ENCODE measurements at regions not wholly inside any gene's neighbourhood (a gene's known extent, or its start where the extent isn't known, plus 50 kb on each side); places are given as distances from the start of the nearest gene placed in this dataset.

DNA sequence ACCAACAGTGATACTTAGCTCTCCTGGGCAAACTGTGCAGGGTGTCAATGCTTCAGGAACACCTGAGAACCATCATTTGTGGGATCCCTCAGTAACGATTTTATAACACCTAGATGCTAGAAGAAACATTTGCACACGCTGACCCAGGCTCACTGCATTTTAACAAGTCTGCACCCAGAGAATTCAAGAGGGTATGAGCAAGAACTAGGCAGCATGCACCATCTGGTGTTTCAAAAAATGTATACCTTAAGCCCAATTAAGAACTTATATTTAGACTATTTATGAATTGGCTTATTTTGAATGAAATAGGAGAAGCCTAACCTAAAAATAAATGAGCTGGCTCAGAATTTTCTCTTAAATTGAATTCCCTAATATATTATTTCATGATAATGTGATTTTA, 400.5 kb downstream of the GPATCH2 start:
- H3K4me1 ChIP-seq = no peaks in the 10 kb centered on the region
- H3K4me3 ChIP-seq = no peak overlapping the region
- H3K27ac ChIP-seq = no peak overlapping the region
- DNase-seq (ENCODE audit: low read depth in 1 of 2, low spot score in 1 of 2) (no peak), FAIRE-seq (no peak), ATAC-seq (no peak)
- no peak overlapping the region for H3K4me2 ChIP-seq
- ChIA-PET POLR2A (no interaction called here), CTCF (no interaction called here)
- no peak for TF ChIP-seq RFX5 (IDR thresholded peaks at IDR 0.05)
- 2% methylated on average over 2 of the region's 2 CpGs for WGBS (ENCODE audit: missing lambda C conversion rate)
- no peaks in the 10 kb centered on the region for H3K9me3 ChIP-seq

DNA sequence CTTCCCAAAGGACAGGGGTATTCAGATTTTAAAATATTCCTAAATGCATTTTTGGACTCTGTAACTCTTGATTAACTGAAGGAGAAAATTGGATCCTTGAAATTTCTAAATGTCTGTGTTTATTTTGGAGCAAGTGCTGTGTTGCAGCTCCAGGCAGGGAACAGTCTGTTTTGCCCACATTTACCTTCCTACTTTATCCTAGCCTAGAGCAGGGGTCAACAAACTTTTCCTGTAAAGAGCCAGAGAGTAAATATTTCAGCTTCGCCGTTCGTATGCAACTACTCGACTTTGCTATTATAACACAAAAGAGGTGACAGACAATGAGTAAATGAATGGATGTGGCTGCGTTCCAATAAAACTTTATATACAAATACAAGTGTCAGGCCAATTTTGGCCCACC, 402.2 kb downstream of the GPATCH2 start:
- no peak overlapping the region for H3K4me2 ChIP-seq
- FAIRE-seq (no peak), DNase-seq (ENCODE audit: low read depth in 1 of 2, low spot score in 1 of 2) (no peak), ATAC-seq (no peak)
- H3K9me3 ChIP-seq = no peaks in the 10 kb centered on the region
- ChIA-PET CTCF (no interaction called here), POLR2A (no interaction called here)
- 49% methylated on average over 5 of the region's 5 CpGs for WGBS (ENCODE audit: missing lambda C conversion rate)
- no peaks in the 10 kb centered on the region for H3K4me1 ChIP-seq
- no peak overlapping the region for H3K4me3 ChIP-seq
- TF ChIP-seq RARB (CRISPR knock-in tag; IDR thresholded peaks at IDR 0.05) = no peak
- H3K27ac ChIP-seq = no peak overlapping the region

DNA sequence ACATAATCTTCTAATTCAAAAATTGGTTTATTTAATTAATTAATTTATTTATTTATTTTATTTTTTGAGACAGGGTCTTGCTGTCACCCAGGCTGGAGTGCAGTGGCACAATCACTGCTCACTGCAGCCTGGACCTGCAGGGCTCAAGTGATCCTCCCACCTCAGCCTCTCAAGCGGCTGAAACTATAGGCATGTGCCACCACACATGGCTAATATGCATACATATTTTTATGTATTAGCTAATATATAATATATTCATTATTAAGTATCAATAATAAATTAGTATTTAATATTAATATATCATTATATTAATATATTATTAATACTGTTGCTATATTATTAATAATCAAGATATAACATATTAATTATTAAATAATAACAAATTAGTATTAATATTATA, 406.7 kb downstream of the GPATCH2 start:
- H3K9me3 ChIP-seq = no peaks in the 10 kb centered on the region
- no peaks in the 10 kb centered on the region for H3K4me1 ChIP-seq
- POLR2A ChIA-PET = no interaction called here
- FAIRE-seq = no peak
- no peak overlapping the region for H3K4me2 ChIP-seq
- TF ChIP-seq RCOR1 (IDR thresholded peaks at IDR 0.05; ENCODE audit: low read depth, low read length) = no peak
- TF ChIP-seq, protein P1, sequence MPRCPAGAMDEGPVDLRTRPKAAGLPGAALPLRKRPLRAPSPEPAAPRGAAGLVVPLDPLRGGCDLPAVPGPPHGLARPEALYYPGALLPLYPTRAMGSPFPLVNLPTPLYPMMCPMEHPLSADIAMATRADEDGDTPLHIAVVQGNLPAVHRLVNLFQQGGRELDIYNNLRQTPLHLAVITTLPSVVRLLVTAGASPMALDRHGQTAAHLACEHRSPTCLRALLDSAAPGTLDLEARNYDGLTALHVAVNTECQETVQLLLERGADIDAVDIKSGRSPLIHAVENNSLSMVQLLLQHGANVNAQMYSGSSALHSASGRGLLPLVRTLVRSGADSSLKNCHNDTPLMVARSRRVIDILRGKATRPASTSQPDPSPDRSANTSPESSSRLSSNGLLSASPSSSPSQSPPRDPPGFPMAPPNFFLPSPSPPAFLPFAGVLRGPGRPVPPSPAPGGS (IDR thresholded peaks at IDR 0.05) = no peak
- H3K27ac ChIP-seq = no peak overlapping the region
- ATAC-seq = no peak
- 82% methylated on average over 1 of the region's 1 CpG for WGBS (ENCODE audit: missing lambda C conversion rate)
- CTCF ChIA-PET = no interaction called here
- H3K4me3 ChIP-seq = no peak overlapping the region
- no peak for DNase-seq (ENCODE audit: low read depth in 1 of 2, low spot score in 1 of 2)

DNA sequence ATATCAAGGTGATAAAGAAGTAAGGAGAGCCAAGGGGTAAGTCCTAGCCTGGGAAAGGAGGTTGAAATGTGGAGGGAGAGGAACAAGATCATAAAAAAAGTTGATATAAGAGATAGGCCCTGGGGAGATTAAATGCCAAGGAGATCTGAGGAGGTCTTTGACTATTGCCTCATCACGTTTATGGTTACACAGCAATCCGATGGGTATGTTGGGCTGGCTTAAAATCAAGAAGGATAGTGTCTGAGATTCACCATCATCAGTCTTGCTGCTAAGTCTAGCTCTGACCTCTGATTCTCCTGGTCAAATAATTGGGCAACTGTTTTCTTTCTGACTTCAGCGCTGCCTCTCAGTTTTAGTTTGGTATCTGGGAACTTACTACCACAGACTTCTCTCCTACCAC, 416.3 kb downstream of the GPATCH2 start:
- Histone ChIP-seq H3K4me3 (no peak overlapping the region), H3K4me2 (no peak overlapping the region), H3K27ac (no peak overlapping the region), H3K4me1 (no peaks in the 10 kb centered on the region), H3K9me3 (no peaks in the 10 kb centered on the region)
- WGBS (ENCODE audit: missing lambda C conversion rate) = 0% methylated on average over 3 of the region's 3 CpGs
- DNase-seq (ENCODE audit: low read depth in 1 of 2, low spot score in 1 of 2) = no peak
- POLR2A ChIA-PET = interaction anchor here (0.5 kb wide), 1 partner anchor 79 kb away, joined by 6 read pairs; no protein-coding TSS in a partner anchor
- TF ChIP-seq CHD4 (IDR thresholded peaks at IDR 0.05; ENCODE audit: borderline replicate concordance) = no peak
- no peak for TF ChIP-seq CEBPB (IDR thresholded peaks at IDR 0.05)
- TF ChIP-seq FOXS1 (CRISPR knock-in tag; IDR thresholded peaks at IDR 0.05) = no peak
- TF ChIP-seq MAZ (IDR thresholded peaks at IDR 0.05; ENCODE audit: borderline replicate concordance, low read depth, low read length) = no peak
- TF ChIP-seq KDM5A (IDR thresholded peaks at IDR 0.05) = no peak
- no peak for TF ChIP-seq ZSCAN20 (CRISPR knock-in tag; IDR thresholded peaks at IDR 0.05)
- no peak for TF ChIP-seq SREBF2 (IDR thresholded peaks at IDR 0.05)
- TF ChIP-seq RARB (CRISPR knock-in tag; IDR thresholded peaks at IDR 0.05) = no peak
- TF ChIP-seq NFE2L2 (conservative IDR thresholded peaks at IDR 0.05; ENCODE audit: low read length) = no peak
- no peak for TF ChIP-seq PHF8 (IDR thresholded peaks at IDR 0.05; ENCODE audit: borderline replicate concordance, low read depth)
- no peak for TF ChIP-seq POLR2A (IDR thresholded peaks at IDR 0.05; ENCODE audit: low read length)
- TF ChIP-seq, protein P2, sequence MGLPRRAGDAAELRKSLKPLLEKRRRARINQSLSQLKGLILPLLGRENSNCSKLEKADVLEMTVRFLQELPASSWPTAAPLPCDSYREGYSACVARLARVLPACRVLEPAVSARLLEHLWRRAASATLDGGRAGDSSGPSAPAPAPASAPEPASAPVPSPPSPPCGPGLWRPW (IDR thresholded peaks at IDR 0.05) = no peak
- TF ChIP-seq ESRRA (IDR thresholded peaks at IDR 0.05; ENCODE audit: borderline replicate concordance, low read length) = no peak
- TF ChIP-seq JUN (IDR thresholded peaks at IDR 0.05) = no peak
- no peak for TF ChIP-seq FOSB (CRISPR knock-in tag; IDR thresholded peaks at IDR 0.05)
- CTCF ChIA-PET = no interaction called here
- FAIRE-seq = no peak
- ATAC-seq = no peak

DNA sequence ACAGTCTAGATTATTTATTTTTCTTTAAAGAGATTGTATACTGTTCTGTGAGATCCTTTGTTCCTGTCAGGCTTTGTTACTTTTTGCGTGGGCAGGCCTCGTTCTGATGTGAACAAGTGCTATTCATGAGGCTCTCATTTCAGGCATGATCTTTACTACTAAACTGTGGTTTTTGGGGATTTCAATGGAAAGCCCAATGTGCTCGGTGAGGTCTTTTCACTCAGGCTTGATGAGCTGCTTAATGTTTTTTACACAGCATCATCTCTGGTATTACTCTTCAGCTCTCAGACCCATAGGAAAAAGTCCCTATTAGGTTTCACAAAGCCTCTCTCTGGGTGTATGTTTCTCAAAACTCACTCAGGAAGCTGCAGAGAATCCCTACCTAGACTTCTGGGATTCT, 419.4 kb downstream of the GPATCH2 start:
- CTCF ChIA-PET = no interaction called here
- H3K9me3 ChIP-seq = no peaks in the 10 kb centered on the region
- 22% methylated on average over 3 of the region's 3 CpGs for WGBS (ENCODE audit: missing lambda C conversion rate)
- TF ChIP-seq, protein P3, sequence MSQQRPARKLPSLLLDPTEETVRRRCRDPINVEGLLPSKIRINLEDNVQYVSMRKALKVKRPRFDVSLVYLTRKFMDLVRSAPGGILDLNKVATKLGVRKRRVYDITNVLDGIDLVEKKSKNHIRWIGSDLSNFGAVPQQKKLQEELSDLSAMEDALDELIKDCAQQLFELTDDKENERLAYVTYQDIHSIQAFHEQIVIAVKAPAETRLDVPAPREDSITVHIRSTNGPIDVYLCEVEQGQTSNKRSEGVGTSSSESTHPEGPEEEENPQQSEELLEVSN (IDR thresholded peaks at IDR 0.05; ENCODE audit: borderline replicate concordance, low read depth) = no peak
- TF ChIP-seq, protein P1 (IDR thresholded peaks at IDR 0.05) = no peak
- TF ChIP-seq, protein P4, sequence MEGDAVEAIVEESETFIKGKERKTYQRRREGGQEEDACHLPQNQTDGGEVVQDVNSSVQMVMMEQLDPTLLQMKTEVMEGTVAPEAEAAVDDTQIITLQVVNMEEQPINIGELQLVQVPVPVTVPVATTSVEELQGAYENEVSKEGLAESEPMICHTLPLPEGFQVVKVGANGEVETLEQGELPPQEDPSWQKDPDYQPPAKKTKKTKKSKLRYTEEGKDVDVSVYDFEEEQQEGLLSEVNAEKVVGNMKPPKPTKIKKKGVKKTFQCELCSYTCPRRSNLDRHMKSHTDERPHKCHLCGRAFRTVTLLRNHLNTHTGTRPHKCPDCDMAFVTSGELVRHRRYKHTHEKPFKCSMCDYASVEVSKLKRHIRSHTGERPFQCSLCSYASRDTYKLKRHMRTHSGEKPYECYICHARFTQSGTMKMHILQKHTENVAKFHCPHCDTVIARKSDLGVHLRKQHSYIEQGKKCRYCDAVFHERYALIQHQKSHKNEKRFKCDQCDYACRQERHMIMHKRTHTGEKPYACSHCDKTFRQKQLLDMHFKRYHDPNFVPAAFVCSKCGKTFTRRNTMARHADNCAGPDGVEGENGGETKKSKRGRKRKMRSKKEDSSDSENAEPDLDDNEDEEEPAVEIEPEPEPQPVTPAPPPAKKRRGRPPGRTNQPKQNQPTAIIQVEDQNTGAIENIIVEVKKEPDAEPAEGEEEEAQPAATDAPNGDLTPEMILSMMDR (IDR thresholded peaks at IDR 0.05) = no peak
- TF ChIP-seq ZNF302 (CRISPR knock-in tag; IDR thresholded peaks at IDR 0.05) (no peak), NR3C1 (IDR thresholded peaks at IDR 0.05) (no peak), CBX8 (IDR thresholded peaks at IDR 0.05) (no peak), KDM1A (IDR thresholded peaks at IDR 0.05; ENCODE audit: low read depth) (no peak), HOXB13 (CRISPR knock-in tag; IDR thresholded peaks at IDR 0.05; ENCODE audit: low read depth) (no peak), CEBPB (IDR thresholded peaks at IDR 0.05) (no peak), NPAS2 (CRISPR knock-in tag; IDR thresholded peaks at IDR 0.05; ENCODE audit: borderline replicate concordance) (no peak)

More for the DNA sequence above, 419.4 kb downstream of the GPATCH2 start:
- Histone ChIP-seq H3K4me1 (no peaks in the 10 kb centered on the region), H3K27ac (no peak overlapping the region), H3K4me2 (no peak overlapping the region), H3K4me3 (no peak overlapping the region)
- ATAC-seq (no peak), FAIRE-seq (no peak), DNase-seq (ENCODE audit: low read depth in 1 of 2, low spot score in 1 of 2) (no peak)
- POLR2A ChIA-PET = no interaction called here

Data from A549 (cell line).